ENCODE measurements at regions not wholly inside any gene's neighbourhood (a gene's known extent, or its start where the extent isn't known, plus 50 kb on each side); places are given as distances from the start of the nearest gene placed in this dataset.
A peak's percentile ranks its signal among the peaks of the same experiment; 100 is the strongest.
"Not testable (repeated sequence)": the region's sequence is repeated elsewhere in the genome, so short reads cannot be mapped to it uniquely, and the experiment has no call there.

DNA sequence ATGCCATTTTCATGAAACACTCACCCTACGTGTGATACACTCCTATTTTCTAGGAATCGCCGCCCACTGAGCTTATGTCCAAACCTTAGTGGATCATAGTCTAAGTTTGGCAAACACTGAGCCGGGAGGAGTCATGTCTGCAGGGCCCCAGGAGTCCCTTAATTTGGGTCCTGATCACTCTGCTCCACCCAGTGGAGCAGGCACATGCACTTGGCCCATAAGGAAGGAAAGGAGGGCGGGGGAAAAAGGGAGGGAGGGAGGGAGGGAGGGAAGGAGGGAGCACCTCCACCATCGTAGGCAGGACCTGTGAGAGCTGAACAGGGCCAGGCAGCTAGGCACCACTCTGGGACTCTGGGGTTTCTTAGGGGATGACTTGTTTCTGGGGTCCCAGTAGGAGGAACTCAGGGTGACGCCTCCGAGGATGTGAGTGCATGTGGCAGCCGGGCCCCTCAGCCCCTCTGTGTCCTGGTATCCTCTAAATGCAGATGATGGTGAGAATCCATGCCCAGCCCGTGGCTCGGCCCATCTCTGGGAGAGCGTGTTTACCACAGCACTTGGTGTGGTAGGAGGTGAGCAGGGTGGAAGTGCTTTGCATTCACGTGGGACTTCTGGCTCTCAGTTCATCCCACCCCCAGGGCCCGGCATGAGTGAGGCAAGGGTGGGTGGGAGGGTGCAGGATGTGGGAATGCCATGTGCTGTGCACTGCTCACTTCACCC is 109.4 kb downstream of the KLF13 start:
- Mint-ChIP-seq H3K4me3 (no peak overlapping the region), H3K27ac (ENCODE audit: unreplicated experiment) (no peak overlapping the region), H3K27me3 (ENCODE audit: low read depth) (peaks cover 4% of the 10 kb centered on the region), H3K36me3 (ENCODE audit: low read depth) (no peaks in the 10 kb centered on the region), H3K4me1 (peaks cover 11% of the 10 kb centered on the region), H3K9me3 (no peaks in the 10 kb centered on the region)
- DNase-seq (ENCODE audit: low read depth, low spot score), result no peak
- TF ChIP-seq, protein P1, sequence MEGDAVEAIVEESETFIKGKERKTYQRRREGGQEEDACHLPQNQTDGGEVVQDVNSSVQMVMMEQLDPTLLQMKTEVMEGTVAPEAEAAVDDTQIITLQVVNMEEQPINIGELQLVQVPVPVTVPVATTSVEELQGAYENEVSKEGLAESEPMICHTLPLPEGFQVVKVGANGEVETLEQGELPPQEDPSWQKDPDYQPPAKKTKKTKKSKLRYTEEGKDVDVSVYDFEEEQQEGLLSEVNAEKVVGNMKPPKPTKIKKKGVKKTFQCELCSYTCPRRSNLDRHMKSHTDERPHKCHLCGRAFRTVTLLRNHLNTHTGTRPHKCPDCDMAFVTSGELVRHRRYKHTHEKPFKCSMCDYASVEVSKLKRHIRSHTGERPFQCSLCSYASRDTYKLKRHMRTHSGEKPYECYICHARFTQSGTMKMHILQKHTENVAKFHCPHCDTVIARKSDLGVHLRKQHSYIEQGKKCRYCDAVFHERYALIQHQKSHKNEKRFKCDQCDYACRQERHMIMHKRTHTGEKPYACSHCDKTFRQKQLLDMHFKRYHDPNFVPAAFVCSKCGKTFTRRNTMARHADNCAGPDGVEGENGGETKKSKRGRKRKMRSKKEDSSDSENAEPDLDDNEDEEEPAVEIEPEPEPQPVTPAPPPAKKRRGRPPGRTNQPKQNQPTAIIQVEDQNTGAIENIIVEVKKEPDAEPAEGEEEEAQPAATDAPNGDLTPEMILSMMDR (conservative IDR thresholded peaks at IDR 0.05), result no peak

DNA sequence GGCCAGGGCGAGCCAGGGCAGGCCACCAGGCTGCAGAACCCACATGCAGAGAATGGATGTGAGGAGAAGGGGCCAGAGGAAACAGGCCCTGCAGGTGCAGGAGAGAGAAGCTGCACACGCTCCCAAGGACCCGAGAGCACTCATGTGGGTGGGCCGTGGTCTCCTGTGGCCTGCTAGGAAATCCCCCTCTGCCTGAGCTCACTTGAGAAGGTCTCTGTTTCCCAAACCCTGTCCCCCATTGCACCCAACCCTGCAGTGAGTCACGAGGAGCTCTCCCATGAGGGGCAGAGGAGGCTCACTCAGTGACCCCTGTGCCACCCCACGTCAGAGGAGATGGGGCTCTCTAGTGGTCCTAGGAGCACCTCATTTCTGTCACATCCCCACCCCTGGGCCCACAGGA is 111.1 kb downstream of the KLF13 start:
- DNase-seq (ENCODE audit: low read depth, low spot score), result no peak
- H3K27me3 Mint-ChIP-seq (ENCODE audit: low read depth), result peaks cover 6% of the 10 kb centered on the region
- TF ChIP-seq, protein P1 (conservative IDR thresholded peaks at IDR 0.05), result no peak
- no peak overlapping the region for H3K27ac Mint-ChIP-seq (ENCODE audit: unreplicated experiment)
- peaks cover 16% of the 10 kb centered on the region for H3K4me1 Mint-ChIP-seq
- H3K9me3 Mint-ChIP-seq, result no peaks in the 10 kb centered on the region
- no peak overlapping the region for H3K4me3 Mint-ChIP-seq
- H3K36me3 Mint-ChIP-seq (ENCODE audit: low read depth), result no peaks in the 10 kb centered on the region

DNA sequence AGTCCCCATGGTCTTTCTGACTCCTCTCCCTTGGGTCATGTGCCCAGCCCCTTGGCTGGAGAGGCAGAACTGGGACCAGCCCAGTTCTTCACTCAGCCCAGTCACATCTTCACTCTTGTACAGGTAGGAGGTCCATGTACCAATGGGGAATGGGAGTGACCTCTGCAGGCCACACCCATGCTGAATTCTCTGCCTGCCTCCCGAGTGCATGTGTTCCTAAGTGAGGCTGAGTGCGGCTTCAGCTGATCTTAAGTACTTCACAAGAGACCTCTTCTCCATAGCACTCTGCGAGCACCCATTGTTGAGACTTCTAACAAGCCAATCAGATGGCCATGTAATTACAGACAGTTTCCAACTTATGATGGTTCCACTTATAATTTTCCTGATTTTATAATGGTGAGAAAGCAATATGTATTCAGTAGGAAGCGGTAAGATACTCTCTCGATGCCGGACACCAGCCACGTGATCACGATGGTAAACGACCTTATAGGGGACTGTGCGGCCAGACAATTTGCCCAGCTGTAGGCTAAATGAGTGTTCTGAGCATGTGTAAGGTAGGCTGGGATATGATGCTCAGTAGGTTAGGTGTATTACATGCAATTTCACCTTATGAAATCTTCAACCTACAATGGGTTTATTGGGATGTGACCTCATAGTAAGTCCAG is 112.1 kb downstream of the KLF13 start:
- TF ChIP-seq, protein P1 (conservative IDR thresholded peaks at IDR 0.05), result no peak
- Mint-ChIP-seq H3K4me3 (peak overlapping the region; percentile 38), H3K4me1 (peaks cover 19% of the 10 kb centered on the region), H3K27me3 (ENCODE audit: low read depth) (peaks cover 6% of the 10 kb centered on the region), H3K36me3 (ENCODE audit: low read depth) (no peaks in the 10 kb centered on the region), H3K27ac (ENCODE audit: unreplicated experiment) (no peak overlapping the region), H3K9me3 (no peaks in the 10 kb centered on the region)
- no peak for DNase-seq (ENCODE audit: low read depth, low spot score)

DNA sequence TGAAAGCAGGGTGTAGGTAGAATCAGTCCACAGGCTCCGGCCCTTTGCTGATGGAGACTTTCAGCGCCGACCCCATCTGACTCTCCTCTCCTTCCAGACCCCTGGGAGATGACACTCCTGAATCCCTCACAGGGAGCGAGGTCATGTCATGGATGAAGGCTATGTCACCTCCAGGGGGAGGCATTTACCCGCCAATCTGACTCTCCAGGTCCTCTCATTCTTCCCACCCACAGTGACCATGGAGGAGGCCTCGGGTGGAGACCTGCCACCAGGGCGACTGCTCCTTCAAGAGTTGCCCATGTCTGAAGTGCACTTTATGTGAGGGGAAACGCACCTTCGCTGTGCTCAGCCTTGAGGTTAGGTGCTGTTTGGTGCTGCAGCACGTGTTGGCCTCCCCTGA is 112.7 kb downstream of the KLF13 start:
- Mint-ChIP-seq H3K27ac (ENCODE audit: unreplicated experiment) (no peak overlapping the region), H3K27me3 (ENCODE audit: low read depth) (peaks cover 6% of the 10 kb centered on the region), H3K36me3 (ENCODE audit: low read depth) (no peaks in the 10 kb centered on the region), H3K4me1 (peaks cover 19% of the 10 kb centered on the region), H3K9me3 (no peaks in the 10 kb centered on the region), H3K4me3 (peak overlapping the region; percentile 39)
- DNase-seq (ENCODE audit: low read depth, low spot score), result no peak
- TF ChIP-seq, protein P1 (conservative IDR thresholded peaks at IDR 0.05), result peak; percentile 18

DNA sequence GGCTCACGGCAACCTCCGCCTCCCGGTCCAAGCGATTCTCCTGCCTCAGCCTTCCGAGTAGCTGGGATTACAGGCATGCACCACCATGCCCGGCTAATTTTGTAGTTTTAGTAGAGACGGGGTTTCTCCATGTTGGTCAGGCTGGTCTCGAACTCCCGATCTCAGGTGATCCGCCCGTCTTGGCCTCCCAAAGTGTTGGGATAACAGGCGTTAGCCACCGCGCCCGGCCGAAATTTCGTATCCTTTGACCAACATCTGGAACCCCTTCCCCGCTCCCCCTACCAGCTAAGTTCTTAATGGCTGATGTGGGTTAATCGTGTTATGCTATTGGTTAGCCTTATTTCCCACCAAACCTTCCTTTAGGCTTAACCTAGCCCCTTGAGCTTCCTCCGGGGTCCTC is 113.6 kb downstream of the KLF13 start:
- Mint-ChIP-seq H3K4me1 (peaks cover 15% of the 10 kb centered on the region), H3K4me3 (peak overlapping the region; percentile 57)
- not testable (repeated sequence) for DNase-seq (ENCODE audit: low read depth, low spot score)

DNA sequence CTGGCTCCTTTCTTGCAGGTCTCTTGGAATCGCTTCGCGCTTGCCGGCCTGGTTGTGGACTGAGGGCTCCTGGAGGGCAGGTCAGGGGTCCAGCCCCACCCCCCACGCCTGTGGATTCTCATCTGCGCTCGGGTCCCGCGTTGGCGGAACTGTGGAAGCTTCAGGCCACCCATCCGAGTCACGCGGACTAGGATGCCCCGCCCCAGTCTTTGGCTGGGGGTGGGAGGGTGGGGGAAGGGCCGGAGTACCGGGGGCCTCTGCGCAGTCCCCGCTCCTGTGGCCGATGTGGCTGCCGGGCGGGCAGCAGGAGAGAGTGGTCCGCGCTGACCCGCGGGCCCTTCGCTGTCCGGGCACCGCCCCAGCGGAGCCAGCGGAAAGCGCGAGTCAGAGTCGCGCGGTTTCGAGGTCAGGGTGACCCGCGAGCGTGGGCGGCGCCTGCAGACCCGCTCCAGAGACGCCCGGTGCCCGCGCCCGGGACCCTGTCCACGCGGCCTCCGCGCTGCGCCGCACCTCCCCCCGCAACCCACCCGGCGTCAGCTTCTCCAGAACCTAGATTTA is 114.2 kb downstream of the KLF13 start:
- no peak for DNase-seq (ENCODE audit: low read depth, low spot score)
- Mint-ChIP-seq H3K36me3 (ENCODE audit: low read depth) (no peaks in the 10 kb centered on the region), H3K9me3 (no peaks in the 10 kb centered on the region), H3K4me3 (peak overlapping the region; percentile 57), H3K27me3 (ENCODE audit: low read depth) (peaks cover 6% of the 10 kb centered on the region), H3K27ac (ENCODE audit: unreplicated experiment) (no peak overlapping the region), H3K4me1 (peaks cover 9% of the 10 kb centered on the region)
- TF ChIP-seq, protein P1 (conservative IDR thresholded peaks at IDR 0.05), result no peak

More for the DNA sequence above, 113.6 kb downstream of the KLF13 start:
- not testable (repeated sequence) for H3K36me3 Mint-ChIP-seq (ENCODE audit: low read depth); H3K27ac Mint-ChIP-seq (ENCODE audit: unreplicated experiment); H3K27me3 Mint-ChIP-seq (ENCODE audit: low read depth); H3K9me3 Mint-ChIP-seq

Measured in neural crest cell (in vitro differentiated cells).